GM18873 (cell line): ENCODE measurements at regions not wholly inside any gene's neighbourhood (a gene's known extent, or its start where the extent isn't known, plus 50 kb on each side); places are given as distances from the start of the nearest gene placed in this dataset.
A peak's percentile ranks its signal among the peaks of the same experiment; 100 is the strongest.
"Not testable (repeated sequence)": the region's sequence is repeated elsewhere in the genome, so short reads cannot be mapped to it uniquely, and the experiment has no call there.

Experiments
- ATAC-seq: cut with Tn5 transposase; IDR thresholded peaks from one replicate; pipeline ENCODE4 v1.9.1; 2021; ENCODE audit warnings: mild to moderate bottlenecking, moderate library complexity, moderate number of reproducible peaks; ENCODE audit not compliant: unreplicated experiment, low FRiP score

DNA sequence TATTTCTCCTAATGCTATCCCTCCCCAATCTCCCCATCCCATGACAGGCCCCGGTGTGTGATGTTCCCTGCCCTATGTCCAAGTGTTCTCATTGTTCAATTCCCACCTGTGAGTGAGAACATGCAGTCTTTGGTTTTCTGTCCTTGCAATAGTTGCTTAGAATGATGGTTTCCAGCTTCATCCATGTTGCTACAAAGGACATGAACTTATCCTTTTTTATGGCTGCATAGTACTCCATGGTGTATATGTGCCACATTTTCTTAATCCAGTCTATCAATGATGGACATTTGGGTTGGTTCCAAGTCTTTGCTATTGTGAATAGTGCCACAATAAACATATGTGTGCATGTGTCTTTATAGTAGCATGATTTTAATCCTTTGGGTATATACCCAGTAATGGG lies 51.3 kb upstream of the RIOK2 start:
- ATAC-seq = not testable (repeated sequence)

DNA sequence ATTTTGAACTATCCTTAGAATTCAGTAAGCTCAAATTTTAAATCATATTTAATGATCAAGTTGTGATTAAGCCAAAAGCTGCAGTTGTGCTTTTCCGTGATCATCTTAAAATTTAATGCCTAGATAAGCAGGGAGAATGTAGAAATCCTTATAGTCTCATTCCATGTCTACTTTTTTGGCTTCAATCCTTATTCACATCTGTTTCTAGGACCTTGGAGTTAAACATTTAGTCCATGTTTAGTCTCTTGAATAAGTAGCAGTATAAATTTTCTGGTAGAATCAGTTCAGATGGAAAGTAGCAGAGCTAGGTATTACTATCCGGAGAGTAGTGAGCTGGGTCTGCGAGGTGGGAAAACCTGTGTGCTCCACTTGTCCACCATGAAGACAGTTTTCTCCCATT lies 59.3 kb upstream of the RIOK2 start:
- no peak for ATAC-seq

DNA sequence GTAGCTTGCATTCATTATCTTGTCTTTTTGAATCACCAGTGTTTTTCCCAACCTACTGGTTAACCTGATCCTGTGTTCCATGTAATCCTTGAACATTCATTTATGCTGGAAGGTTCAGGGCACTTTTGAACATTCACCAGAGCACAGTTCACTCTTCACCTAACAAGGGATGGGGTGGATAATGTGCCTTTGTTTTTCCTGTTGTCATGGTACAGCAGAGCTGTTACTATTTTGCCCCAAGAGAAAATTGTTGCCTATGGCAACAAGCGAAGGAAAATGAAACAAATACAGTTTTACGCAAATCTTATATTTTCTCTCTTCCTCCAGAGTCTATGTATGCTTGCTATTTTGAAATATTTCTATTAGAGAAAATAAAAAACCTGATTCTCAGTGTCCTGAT lies 60.3 kb upstream of the RIOK2 start:
- no peak for ATAC-seq

DNA sequence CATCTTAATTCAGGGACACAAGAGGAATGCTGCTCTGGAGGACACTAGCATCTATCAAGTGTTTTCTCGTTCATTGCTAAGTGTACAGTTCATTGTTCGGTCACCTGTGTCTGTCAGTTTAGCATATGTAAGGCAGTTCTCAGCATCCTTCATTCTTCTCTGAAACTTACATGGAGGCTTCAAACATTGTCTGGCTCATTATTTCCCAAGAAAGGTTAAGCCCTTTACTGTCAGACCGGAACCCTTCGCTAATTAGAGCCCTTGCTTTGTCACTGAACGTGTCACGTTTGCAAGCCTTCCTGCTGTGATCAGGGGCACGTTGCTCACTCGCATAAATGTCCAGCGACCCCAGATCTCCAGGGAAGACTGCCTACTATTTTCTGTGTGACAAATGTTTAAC lies 62.3 kb upstream of the RIOK2 start:
- no peak for ATAC-seq

DNA sequence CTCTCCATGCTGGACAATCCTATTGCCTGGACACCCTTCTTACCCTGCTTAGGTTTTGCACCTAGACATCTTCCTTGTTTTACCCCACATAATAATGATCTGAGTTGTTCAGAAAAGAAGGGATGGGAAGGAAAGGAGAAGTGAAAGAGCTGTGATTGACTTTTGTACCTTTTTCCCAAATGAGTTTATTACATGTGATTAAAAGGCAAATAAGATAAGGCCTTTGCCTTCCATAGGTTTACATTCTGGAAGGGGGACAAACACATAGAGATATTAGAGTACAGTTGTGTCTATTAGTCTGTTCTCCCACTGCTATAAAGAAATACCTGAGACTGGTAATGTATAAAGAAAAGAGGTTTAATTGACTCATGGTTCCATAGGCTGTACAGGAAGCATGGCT lies 67.1 kb upstream of the RIOK2 start:
- ATAC-seq = no peak

DNA sequence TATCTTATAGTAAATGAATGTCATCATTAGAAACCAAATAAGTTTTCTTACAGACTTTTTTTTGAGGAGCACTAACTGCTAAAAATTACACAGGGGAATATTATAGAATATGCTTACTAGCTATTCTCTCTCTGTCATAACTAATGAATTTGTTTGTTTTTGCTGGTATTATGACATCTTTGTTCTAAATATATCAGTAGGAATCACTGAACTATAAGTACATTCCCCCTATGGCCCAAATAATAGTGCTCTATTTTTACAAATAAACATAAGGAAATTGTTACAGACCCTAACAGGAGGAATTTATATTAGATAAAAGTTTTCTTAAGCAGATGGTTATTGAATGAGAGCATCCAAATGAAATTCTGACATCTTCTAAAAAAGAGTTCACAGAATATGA lies 83.0 kb upstream of the RIOK2 start:
- no peak for ATAC-seq

DNA sequence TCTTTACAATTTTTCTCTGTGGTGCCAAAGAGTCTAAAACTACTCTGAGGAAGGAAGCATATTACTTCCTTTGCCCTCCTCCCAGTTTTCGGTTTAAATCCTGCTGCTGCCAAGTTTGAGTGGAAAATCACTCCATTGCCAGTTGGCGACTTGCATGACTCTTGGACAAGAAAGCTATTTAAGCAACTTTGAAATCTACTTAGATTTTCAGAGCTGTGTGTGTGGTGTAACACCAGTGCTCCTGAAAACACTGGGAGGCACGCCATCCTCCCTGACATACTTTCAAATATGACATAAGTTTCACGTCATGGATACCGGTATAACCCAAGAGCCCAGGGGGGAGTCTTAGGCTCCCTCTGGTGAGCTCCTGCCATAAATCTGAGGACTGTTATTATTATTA lies 83.5 kb upstream of the RIOK2 start:
- ATAC-seq = no peak

DNA sequence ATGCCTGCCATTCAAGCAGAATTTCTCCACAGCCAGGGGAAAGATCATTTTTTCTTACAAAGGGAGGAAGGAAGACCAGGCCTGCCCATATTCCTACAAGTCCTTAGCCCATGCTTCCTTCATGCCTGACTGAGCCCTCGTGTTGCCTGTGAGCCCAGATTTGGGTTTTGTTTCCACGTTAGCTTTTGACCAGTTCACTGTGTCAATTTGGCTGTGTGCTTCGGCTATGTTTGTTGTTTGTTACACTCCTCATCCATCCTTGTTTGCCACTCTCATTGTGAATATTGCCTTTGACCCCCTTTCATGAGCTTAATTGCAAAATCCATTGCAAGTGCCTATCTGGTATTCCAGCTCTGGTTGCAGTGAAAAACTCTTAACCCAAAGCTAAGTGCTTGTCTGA lies 84.7 kb upstream of the RIOK2 start:
- no peak for ATAC-seq

DNA sequence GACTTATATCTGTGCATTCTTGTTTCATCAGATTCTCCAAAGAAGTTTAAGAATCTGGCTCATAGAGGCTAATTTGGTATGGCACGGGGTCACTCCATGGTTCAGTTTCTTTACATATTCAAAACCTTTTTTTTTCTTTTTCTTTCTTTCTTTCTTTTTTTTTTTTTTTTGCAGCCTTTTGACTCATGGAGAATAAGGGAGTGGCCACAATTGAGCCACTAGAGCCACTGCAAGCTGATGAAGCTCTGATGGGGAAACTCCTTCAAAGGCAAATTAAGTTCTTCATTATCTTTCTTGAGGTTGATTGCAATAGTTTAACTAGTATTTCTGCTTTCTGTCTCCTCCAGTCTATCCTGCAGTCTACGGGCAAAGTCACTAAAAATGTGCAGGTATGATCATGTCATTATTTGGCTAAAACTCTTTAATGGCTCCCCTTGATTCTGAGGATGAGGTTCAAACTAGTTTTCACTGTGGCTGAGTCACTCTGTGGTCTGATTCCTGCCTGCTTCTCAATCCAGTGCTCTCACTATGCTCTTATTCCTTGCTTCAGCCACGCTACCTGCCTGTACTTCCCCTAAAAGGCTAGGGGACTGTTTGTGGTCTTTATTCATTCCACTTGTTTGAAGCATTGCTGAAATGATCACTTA lies 93.5 kb upstream of the RIOK2 start:
- no peak for ATAC-seq

DNA sequence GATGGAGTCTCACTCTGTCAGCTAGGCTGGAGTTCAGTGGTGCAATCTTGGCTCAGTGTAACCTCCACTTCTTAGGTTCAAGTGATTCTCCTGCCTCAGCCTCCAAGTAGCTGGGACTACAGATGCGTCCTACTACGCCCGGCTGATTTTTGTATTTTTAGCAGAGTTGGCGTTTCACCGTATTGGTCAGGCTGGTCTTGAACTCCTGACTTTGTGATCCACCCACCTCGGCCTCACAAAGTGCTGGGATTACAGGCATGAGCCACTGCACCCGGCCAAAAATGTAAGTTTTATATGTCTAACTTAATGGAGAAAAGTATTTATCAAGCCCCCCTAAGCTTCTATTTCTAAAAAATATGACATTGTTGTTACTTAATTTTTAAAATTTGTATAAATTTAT lies 98.2 kb upstream of the RIOK2 start:
- no peak for ATAC-seq

DNA sequence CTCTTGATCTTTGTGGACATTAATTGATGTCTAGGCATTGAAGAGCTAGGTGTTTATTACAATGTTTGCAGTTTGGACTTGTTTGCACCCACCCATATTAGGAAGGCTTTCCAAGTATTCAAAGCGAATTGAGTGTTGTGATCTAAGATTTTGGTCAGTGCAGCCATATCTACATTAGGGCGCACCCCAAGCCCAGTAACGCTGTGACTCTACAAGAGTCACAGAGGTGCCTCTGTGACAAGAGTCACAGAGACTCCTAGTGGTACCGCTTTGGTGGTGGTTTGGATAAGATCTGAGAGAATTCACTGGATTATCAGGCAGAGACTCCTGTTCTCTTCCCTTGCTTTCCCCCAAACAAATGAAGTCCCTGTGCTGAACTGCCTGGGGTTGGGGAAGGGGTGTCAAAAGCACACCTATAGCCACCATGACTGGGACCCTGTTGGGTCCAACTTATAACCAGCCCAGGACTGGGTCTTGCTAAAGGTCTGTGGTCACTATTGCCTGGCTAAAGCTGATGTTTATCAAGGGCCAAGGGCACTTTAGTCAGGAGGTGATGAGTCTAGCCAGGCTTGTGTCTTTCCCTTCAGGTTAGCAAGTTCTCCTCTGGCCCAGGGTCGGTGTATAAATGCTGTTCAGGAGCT lies 114.1 kb upstream of the RIOK2 start:
- ATAC-seq = peak; percentile 76

DNA sequence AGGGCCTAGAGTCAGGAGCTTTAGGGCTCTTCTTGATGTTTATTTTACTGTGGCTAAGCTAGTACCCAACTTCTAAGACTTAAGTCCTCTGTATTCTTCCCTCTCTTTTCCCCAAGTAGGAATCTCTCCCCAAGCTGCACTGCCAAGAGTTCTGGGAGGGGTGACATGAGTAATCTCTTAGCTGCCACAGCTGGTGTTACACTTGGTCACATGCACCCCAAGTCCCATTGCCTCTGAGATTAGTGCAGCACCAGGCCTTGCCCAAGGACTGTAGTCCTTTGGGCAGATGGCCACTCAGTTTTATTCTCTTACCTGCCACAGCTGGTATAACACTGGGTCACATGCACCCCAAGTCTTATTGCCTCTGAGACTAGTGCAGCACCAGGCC lies 114.7 kb upstream of the RIOK2 start:
- no peak for ATAC-seq

DNA sequence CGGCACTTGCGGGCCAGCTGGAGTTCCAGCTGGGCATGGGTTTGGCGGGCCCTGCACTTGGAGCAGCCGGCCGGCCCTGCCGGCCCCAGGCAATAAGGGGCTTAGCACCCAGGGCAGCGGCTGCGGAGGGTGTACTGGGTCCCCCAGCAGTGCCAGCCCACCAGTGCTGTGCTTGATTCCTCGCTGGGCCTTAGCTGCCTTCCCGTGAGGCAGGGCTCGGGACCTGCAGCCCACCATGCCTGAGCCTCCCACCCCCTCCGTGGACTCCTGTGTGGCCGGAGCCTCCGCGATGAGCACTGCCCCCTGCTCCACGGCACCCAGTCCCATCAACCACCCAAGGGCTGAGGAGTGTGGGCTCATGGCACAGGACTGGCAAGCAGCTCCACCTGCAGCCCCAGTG lies 118.1 kb upstream of the RIOK2 start:
- not testable (repeated sequence) for ATAC-seq

DNA sequence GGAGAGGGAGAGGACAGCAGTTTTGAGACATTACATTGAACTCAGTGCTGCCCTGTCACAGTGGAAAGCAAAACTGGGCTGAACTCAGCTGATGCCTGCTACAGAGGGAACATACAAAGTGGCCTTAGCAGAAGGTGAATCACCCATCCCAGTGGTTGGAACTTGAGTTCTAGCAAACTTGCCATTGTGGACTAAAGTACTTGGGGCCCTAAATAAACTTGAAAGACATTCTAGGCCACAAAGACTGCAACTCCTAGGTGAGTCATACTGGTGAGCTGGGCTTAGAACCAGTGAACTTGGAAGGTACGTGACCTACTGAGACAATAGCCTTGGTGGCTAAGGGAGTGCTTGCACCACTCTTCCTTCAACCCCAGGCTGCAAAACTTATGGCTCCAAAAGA lies 155.7 kb upstream of the RIOK2 start:
- ATAC-seq = no peak

DNA sequence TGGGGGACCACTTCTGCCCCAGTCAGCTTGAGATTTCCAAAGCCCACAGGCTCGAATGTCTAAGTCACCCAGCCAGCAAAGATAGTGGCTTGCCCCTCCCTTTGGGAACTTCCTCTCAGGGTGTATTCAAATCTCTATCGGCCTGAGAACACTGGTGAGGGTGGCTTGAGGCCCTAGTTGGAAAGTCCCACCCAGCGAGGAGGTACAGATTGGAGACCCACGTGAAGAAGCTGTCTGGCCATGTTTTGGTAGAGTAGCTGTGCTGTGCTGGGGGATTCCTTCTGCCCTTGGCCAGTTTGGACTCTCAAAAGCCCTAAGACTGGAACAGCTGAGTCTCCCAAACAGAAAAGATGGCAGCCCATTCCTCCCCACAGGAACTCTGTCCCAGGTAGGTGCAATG lies 172.7 kb upstream of the RIOK2 start:
- ATAC-seq = peak; percentile 100

DNA sequence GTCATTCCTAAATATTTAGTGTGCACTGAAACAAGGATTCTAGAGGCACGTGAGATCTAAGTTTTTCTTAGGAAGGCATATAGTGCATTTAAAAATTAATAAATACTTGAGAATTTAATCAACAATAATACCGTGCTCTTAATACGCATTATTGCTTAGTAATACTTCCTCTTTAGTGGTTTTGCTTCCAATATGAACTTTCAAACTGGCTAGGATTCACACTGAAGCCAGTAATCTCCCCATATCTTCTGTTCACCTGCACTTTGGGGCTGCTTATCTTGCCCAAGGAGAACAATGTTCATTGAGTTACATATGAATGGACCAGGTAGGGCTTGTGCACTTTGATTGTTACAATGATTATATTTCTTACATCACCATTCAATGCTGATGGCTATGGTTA lies 180.5 kb upstream of the RIOK2 start:
- ATAC-seq = no peak

DNA sequence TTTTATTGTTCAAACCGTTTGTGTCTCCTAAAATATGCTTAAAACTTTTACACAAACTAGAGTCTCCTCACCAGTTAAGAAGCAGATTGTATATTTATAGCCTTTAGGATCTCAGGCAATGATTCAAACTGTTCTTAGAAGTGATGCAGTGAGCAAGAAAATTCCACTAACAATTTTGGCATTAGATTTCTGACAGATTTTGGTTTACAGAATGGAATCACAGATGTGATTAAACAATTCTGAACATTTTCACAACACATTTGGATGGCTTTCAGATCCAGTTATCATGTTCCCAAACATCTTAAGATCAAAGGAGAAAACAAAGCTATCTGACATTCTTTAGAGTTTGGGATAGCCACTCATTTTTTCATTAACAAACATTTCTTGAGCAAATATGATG lies 181.7 kb upstream of the RIOK2 start:
- no peak for ATAC-seq

DNA sequence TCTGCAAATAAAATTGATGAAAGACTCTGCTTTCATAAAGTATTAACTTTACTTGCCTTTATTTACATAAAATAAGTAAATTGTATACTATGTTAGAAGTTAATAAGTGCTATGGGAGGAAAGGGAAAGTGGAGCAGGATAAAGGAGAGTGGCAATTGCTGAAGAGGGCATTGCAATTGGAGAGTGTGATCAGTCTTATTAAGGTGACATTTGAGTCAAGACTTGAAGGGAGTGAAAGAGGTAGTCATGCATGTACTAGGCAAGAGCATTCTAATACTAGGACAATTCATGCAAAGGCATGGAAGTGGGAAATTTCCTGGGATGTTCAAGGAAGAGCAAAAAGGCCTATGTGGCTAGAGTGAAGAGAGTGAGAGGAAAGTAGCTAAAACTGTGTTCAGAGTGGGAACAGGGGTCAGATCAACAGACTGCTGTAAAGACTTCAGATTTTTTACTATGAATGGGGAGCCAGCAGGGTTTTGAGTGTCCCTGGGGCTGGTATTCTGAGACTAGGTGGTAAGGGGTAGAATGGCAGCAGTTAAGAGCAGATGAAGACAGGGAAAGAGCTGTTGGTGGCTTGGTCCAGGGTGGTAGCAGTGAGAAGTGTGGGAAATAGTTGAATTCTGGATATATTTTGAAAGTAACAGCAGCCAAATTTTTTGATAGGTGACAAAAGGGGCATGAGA lies 182.3 kb upstream of the RIOK2 start:
- ATAC-seq = no peak

DNA sequence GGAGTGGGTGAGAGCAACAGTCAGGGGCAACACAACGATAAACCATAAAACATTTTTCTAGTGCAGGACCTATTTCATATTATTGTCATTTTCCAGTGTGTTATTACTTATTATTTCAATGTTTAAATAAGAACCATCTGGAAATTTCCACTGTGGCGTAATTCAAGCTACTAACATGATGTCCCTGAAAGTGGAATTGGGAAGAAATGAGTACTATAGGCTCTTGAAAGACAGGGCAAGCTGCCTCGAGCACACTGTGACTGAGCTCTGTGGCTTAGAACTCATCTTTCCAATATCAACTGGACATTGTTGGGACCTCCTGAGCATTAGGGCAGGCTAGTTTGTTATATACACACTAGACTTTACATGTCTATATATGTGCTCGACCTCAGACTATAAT lies 182.9 kb upstream of the RIOK2 start:
- ATAC-seq = no peak

DNA sequence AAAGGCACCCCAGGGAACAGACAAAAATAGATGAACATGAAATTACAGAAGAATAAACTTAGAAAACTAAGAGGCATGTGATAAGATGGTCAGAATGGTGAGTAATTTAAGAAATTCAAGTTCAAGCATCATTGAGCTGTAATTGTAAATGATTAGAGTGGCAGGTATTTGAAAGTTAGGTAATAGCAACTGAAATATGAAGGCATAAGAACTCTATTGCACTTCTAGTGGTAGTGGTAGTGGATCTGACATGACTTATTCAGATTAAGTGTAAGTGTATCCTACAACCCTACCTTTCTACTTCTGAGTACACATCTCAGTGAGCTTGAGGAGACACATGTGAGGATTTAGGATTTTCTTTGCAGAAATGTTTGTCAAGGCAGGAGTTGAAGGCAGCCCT lies 192.9 kb upstream of the RIOK2 start:
- no peak for ATAC-seq

DNA sequence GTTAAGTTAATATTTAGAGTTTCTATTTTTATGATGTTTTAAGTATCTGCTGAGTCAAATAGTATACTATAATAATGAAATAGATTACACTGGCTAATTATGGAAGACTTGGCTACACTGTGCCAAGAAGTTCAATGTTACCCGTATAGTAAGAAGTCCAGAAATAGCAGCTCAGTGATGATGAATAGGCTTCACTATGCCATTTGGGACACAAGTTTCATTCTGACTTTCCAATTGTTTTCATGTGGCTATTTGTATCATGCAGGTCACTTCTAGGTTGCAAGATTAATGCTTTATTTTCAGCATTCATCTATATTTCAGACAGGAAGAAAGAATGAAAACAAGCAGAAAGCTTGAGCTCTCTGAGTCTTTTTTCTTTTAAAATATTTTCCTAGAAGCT lies 194.5 kb upstream of the RIOK2 start:
- no peak for ATAC-seq

DNA sequence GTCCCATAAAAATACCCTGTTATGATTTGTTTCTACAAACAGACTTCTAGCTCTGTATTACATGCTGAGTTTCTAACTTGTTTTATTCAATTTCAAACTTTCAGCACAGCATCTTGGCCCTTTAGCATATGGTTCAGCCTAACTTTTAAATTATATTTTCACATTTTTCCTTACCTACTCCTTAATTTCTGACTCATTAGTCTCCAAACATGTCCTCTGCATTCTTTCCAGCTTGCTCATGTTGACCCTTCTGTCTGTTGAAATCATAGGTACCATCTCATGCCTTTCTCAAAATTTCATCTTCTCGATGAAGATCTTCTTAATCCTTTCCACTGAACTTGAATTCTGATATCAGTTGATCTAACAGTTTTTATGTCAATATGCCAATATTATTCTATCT lies 200.9 kb upstream of the RIOK2 start:
- ATAC-seq = no peak
